T-cell (primary cell): ENCODE measurements at regions not wholly inside any gene's neighbourhood (a gene's known extent, or its start where the extent isn't known, plus 50 kb on each side); places are given as distances from the start of the nearest gene placed in this dataset.

Experiments
- ATAC-seq, 4 experiments: fragments of 200-7000 bp in 3 of 4; fragments of 150-1000 bp in 1 of 4; cut with Tn5 transposase; replicated peaks in 1 of 4; 1 replicate in 3 of 4; 2 replicates in 1 of 4; pipeline ENCODE4 v1.10.0; 2021; ENCODE audit warnings: moderate library complexity in 3 of 4, mild to moderate bottlenecking in 2 of 4, moderate number of reproducible peaks in 1 of 4
- CTCF ChIA-PET, 2 donors: fragments of 300-600 bp; sonication (Branson Sonifier 250); formaldehyde crosslinking; loops; one replicate each; lab custom pipeline; 2022; ENCODE audit warnings: antibody characterized with exemption in 2 of 2; lab: Charles Lee
- POLR2A ChIA-PET, 2 donors: fragments of 300-600 bp; sonication (Branson Sonifier 250); formaldehyde crosslinking; loops; one replicate each; lab custom pipeline; 2022; ENCODE audit warnings: antibody characterized with exemption in 2 of 2; lab: Charles Lee
- DNase-seq, 35 experiments: peaks; one replicate each; pipeline versions ENCODE4 v3.0.0 to v3.0.0-alpha.2; 2013 to 2023
- H3K27ac ChIP-seq: one replicate; pipeline ENCODE4 v1.5.1; 2013; ENCODE audit warnings: low read length
- H3K27me3 ChIP-seq, 2 experiments: replicated peaks in 1 of 2; 1 replicate in 1 of 2; 2 replicates in 1 of 2; pipeline versions ENCODE4 v1.6.1 to v1.7.0; 2013; ENCODE audit warnings: low read length in 1 of 2, mixed read lengths in 1 of 2; ENCODE audit not compliant: control insufficient read depth in 2 of 2, insufficient read depth in 2 of 2; ENCODE audit errors: extremely low read depth in 1 of 2
- H3K36me3 ChIP-seq, 2 donors: 1 replicate in 1 of 2; 2 replicates in 1 of 2; pipeline versions ENCODE4 v1.6.1 to v1.7.0; 2013; ENCODE audit warnings: low read length in 1 of 2; ENCODE audit not compliant: control insufficient read depth in 2 of 2, insufficient read depth in 1 of 2; ENCODE audit errors: extremely low read depth in 1 of 2
- H3K4me1 ChIP-seq, 2 experiments: 1 replicate in 1 of 2; 2 replicates in 1 of 2; pipeline versions ENCODE4 v1.6.1 to v1.7.0; 2013; ENCODE audit warnings: low read length in 2 of 2, mixed read lengths in 1 of 2; ENCODE audit not compliant: insufficient read depth in 2 of 2, control insufficient read depth in 1 of 2; ENCODE audit errors: extremely low read depth in 1 of 2
- H3K4me3 ChIP-seq, 2 donors: 1 replicate in 1 of 2; 2 replicates in 1 of 2; pipeline versions ENCODE4 v1.5.1 to v1.7.0; 2013; ENCODE audit warnings: mild to moderate bottlenecking in 2 of 2, low read length in 1 of 2, moderate library complexity in 1 of 2; ENCODE audit not compliant: control insufficient read depth in 1 of 2; ENCODE audit errors: extremely low read depth in 1 of 2
- H3K9me3 ChIP-seq: 2 replicates; pipeline ENCODE4 v1.7.0; 2013
- H3K27ac Mint-ChIP-seq, 2 donors: one replicate each; pipeline ENCODE4 v1.8.0; 2020 to 2021; ENCODE audit warnings: mild to moderate bottlenecking in 2 of 2, mixed read lengths in 2 of 2
- H3K27me3 Mint-ChIP-seq, 2 donors: one replicate each; pipeline ENCODE4 v1.8.0; 2021 to 2022; ENCODE audit warnings: mixed read lengths in 2 of 2
- H3K36me3 Mint-ChIP-seq: one replicate; pipeline ENCODE4 v1.8.0; 2021; ENCODE audit warnings: mixed read lengths
- H3K4me1 Mint-ChIP-seq, 3 donors: one replicate each; pipeline ENCODE4 v1.8.0; 2020 to 2022; ENCODE audit warnings: mixed read lengths in 3 of 3, mild to moderate bottlenecking in 1 of 3
- H3K4me3 Mint-ChIP-seq, 3 donors: one replicate each; pipeline ENCODE4 v1.8.0; 2020 to 2022; ENCODE audit warnings: mild to moderate bottlenecking in 3 of 3, mixed read lengths in 3 of 3, moderate library complexity in 3 of 3
- H3K9me3 Mint-ChIP-seq, 3 donors: one replicate each; pipeline ENCODE4 v1.8.0; 2020 to 2022; ENCODE audit warnings: mixed read lengths in 3 of 3
- WGBS: methylation state at CpG from one replicate; pipeline ENCODE4 v1.1.5; 2013; ENCODE audit warnings: missing lambda C conversion rate; ENCODE audit not compliant: insufficient coverage; 5-methylcytosine and 5-hydroxymethylcytosine counted together

- Mint-ChIP-seq H3K9me3 (peaks cover 0 to 10% (median 8%) of the 10 kb centered on the region in 3 donors), H3K27me3 (no peaks in the 10 kb centered on the region), H3K27ac (no peak overlapping the region), H3K4me3 (no peak overlapping the region), H3K36me3 (no peaks in the 10 kb centered on the region), H3K4me1 (no peaks in the 10 kb centered on the region)
- no CpG with 5 or more reads among the region's 3 CpGs for WGBS
- Histone ChIP-seq H3K36me3 (no peaks in the 10 kb centered on the region), H3K4me3 (no peak overlapping the region), H3K9me3 (no peaks in the 10 kb centered on the region), H3K4me1 (no peaks in the 10 kb centered on the region), H3K27me3 (no peaks in the 10 kb centered on the region), H3K27ac (no peak overlapping the region)
- ChIA-PET POLR2A (no interaction called here), CTCF (no interaction called here)
- no peak for DNase-seq
- ATAC-seq: no peak
Observed at GRCh38 chr18:6593142-6593885, 136.2 kb upstream of the ARHGAP28 start.

- Mint-ChIP-seq H3K9me3 (peaks cover 0 to 10% (median 8%) of the 10 kb centered on the region in 3 donors), H3K4me3 (no peak overlapping the region), H3K4me1 (no peaks in the 10 kb centered on the region), H3K36me3 (no peaks in the 10 kb centered on the region), H3K27ac (no peak overlapping the region), H3K27me3 (no peaks in the 10 kb centered on the region)
- H3K4me3 ChIP-seq: no peak overlapping the region
- H3K4me1 ChIP-seq: no peaks in the 10 kb centered on the region
- H3K27ac ChIP-seq: no peak overlapping the region
- WGBS: 86% methylated on average over 6 of the region's 7 CpGs
- H3K9me3 ChIP-seq: no peaks in the 10 kb centered on the region
- ATAC-seq (no peak), DNase-seq (no peak)
- no peaks in the 10 kb centered on the region for H3K36me3 ChIP-seq
- CTCF ChIA-PET: no interaction called here
- POLR2A ChIA-PET: no interaction called here
- H3K27me3 ChIP-seq: no peaks in the 10 kb centered on the region
Observed at GRCh38 chr18:6595666-6596065, 133.8 kb upstream of the ARHGAP28 start.

GRCh38 chr18:6598657-6599056, 130.9 kb upstream of the ARHGAP28 start:
- ChIA-PET POLR2A (no interaction called here), CTCF (no interaction called here)
- no peak overlapping the region for H3K4me3 Mint-ChIP-seq
- Histone ChIP-seq H3K27ac (no peak overlapping the region), H3K36me3 (no peaks in the 10 kb centered on the region), H3K9me3 (no peaks in the 10 kb centered on the region), H3K4me1 (no peaks in the 10 kb centered on the region), H3K27me3 (no peaks in the 10 kb centered on the region), H3K4me3 (no peak overlapping the region)
- ATAC-seq (no peak), DNase-seq (no peak)
- no peaks in the 10 kb centered on the region for H3K36me3 Mint-ChIP-seq
- H3K27ac Mint-ChIP-seq: no peak overlapping the region
- no peaks in the 10 kb centered on the region for H3K4me1 Mint-ChIP-seq
- no peaks in the 10 kb centered on the region for H3K27me3 Mint-ChIP-seq
- peaks cover 0 to 7% (median 5%) of the 10 kb centered on the region in 3 donors for H3K9me3 Mint-ChIP-seq
- 68% methylated on average over 5 of the region's 7 CpGs for WGBS

GRCh38 chr18:6600667-6601167, 128.8 kb upstream of the ARHGAP28 start:
- DNase-seq (no peak), ATAC-seq (no peak)
- no peaks in the 10 kb centered on the region for H3K9me3 Mint-ChIP-seq
- Histone ChIP-seq H3K27me3 (no peaks in the 10 kb centered on the region), H3K4me1 (no peaks in the 10 kb centered on the region), H3K4me3 (no peak overlapping the region), H3K27ac (no peak overlapping the region), H3K9me3 (no peaks in the 10 kb centered on the region), H3K36me3 (no peaks in the 10 kb centered on the region)
- H3K4me1 Mint-ChIP-seq: no peaks in the 10 kb centered on the region
- no peak overlapping the region for H3K27ac Mint-ChIP-seq
- no peaks in the 10 kb centered on the region for H3K27me3 Mint-ChIP-seq
- CTCF ChIA-PET: no interaction called here
- no peaks in the 10 kb centered on the region for H3K36me3 Mint-ChIP-seq
- POLR2A ChIA-PET: no interaction called here
- WGBS: 64% methylated on average over 2 of the region's 3 CpGs
- no peak overlapping the region for H3K4me3 Mint-ChIP-seq

- H3K36me3 ChIP-seq: no peaks in the 10 kb centered on the region
- H3K4me1 ChIP-seq: no peaks in the 10 kb centered on the region
- no peak for DNase-seq
- Mint-ChIP-seq H3K4me1 (no peaks in the 10 kb centered on the region), H3K27me3 (no peaks in the 10 kb centered on the region), H3K9me3 (no peaks in the 10 kb centered on the region), H3K27ac (no peak overlapping the region), H3K4me3 (no peak overlapping the region), H3K36me3 (no peaks in the 10 kb centered on the region)
- no peak for ATAC-seq
- H3K27ac ChIP-seq: no peak overlapping the region
- no peaks in the 10 kb centered on the region for H3K27me3 ChIP-seq
- WGBS: 76% methylated on average over 5 of the region's 6 CpGs
- H3K4me3 ChIP-seq: no peak overlapping the region
- no peaks in the 10 kb centered on the region for H3K9me3 ChIP-seq
- ChIA-PET CTCF (no interaction called here), POLR2A (no interaction called here)
Observed at GRCh38 chr18:6601241-6601640, 128.3 kb upstream of the ARHGAP28 start.

GRCh38 chr18:6602365-6602764, 127.2 kb upstream of the ARHGAP28 start:
- no peaks in the 10 kb centered on the region for H3K9me3 Mint-ChIP-seq

More at GRCh38 chr18:6602365-6602764, 127.2 kb upstream of the ARHGAP28 start:
- Mint-ChIP-seq H3K4me3 (no peak overlapping the region), H3K36me3 (no peaks in the 10 kb centered on the region), H3K4me1 (no peaks in the 10 kb centered on the region), H3K27ac (no peak overlapping the region), H3K27me3 (no peaks in the 10 kb centered on the region)
- Histone ChIP-seq H3K27ac (no peak overlapping the region), H3K36me3 (no peaks in the 10 kb centered on the region), H3K27me3 (no peaks in the 10 kb centered on the region), H3K4me3 (no peak overlapping the region), H3K9me3 (no peaks in the 10 kb centered on the region), H3K4me1 (no peaks in the 10 kb centered on the region)
- POLR2A ChIA-PET: no interaction called here
- no peak for DNase-seq
- CTCF ChIA-PET: no interaction called here
- 89% methylated on average over 4 of the region's 5 CpGs for WGBS
- ATAC-seq: no peak
